HG03097 (cell line): ENCODE measurements at regions not wholly inside any gene's neighbourhood (a gene's known extent, or its start where the extent isn't known, plus 50 kb on each side); places are given as distances from the start of the nearest gene placed in this dataset.

Source experiments
- ATAC-seq: cut with Tn5 transposase; IDR thresholded peaks from one replicate; pipeline ENCODE4 v1.9.1; 2021; ENCODE audit not compliant: unreplicated experiment, low FRiP score

- no peak for ATAC-seq
Measured at GRCh38 chr2:48098539-48098938, 192.2 kb upstream of the FBXO11 start.

- ATAC-seq: no peak
Measured at GRCh38 chr2:48104418-48104817, 198.1 kb upstream of the FBXO11 start.

GRCh38 chr2:48105848-48106247 lies 199.6 kb upstream of the FBXO11 start:
- ATAC-seq: no peak

- no peak for ATAC-seq
Measured at GRCh38 chr2:48107326-48107925, 201.1 kb upstream of the FBXO11 start.

- no peak for ATAC-seq
Measured at GRCh38 chr2:48108455-48108854, 202.2 kb upstream of the FBXO11 start.

DNA sequence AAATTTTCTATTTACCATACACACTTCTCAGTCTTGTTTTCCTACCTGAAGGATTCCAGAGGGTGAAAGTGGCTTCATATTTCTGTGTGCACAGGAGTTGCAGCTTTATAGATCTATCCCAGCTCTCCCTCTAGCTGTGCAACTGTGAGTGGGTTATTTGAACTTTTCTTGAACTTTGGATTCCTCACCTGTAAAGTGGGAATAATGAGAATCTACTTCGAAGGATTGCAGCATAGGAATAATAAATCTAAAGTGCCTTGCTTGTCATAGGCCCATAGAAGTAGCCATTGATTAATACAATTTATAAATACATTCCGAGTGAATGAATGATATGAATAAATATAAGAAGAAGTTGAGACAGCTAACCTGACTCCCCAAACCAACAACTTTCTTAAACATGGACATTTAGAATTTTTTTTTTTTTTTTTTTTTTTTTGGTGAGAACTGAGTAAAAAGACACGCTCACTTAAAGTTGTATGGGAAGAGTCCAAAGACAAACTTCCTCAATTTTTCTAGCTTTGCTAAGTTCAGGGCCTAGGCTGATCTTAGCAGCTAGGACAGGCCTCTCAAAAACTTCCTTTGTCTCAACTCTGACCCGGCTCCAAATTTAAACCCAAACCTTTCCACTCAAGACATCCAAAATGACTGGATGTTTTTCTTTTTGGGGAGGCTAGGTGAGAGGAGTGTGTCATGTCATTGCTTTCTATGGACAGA lies 203.3 kb upstream of the FBXO11 start:
- no peak for ATAC-seq

GRCh38 chr2:48110492-48110891 lies 204.0 kb upstream of the FOXN2 start:
- ATAC-seq: no peak

DNA sequence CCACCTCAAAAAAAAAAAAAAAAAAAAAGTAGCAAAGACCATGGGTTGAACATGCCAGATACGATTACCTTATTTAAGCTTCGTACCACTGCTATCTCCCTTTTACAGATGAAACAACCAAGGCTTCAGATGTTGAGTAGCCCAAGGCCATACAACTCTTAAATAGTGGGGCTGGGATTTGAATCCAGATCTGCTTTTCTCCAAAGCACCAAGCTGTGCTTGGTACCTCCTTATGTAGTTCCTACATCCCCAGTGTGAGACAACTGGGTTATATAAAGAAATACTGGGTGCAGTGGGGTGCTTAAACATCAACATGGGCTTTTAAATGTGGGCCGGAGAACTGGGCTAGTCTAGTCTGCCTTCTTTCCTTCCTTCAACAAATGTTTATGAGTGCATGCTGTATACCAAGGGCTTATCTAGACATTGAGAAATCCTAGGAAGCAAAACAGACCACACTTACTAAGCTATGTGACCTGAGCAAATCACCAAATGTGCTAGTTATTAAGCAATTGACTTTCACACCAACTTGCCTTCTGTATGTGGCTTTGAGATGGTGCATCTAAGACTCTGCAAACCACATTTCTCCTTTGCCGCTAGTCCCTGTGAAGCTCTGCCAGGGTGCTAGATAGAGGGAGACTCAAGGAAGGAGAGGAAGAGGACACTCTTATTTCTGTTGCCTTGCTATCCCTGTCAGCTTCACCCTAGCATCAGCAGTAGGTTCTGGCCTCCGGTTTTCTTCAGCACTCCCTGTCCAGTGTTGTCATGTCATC lies 201.4 kb upstream of the FOXN2 start:
- ATAC-seq: no peak

- peak; percentile 29 for ATAC-seq
Measured at GRCh38 chr2:48113767-48114166, 200.7 kb upstream of the FOXN2 start.

DNA sequence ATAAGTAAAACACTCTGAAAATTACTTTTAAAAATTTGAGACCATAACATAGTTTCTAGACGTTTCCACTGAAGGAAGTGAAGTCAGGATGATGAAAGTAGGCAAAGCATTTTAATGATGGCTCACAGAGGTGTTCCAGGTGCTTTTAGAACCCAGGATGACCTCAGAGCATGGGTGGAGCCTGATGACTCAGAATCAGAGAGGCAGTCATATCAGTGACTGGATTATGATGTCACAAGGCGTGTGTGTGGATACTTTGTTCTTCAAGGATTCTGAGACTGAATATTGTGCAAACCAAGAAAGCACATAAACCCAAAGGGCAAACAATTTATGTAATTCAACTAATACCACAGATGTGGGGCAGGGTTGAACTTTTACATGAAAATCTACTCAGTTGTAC lies 200.2 kb upstream of the FOXN2 start:
- peak; percentile 38 for ATAC-seq

GRCh38 chr2:48116497-48116896 lies 198.0 kb upstream of the FOXN2 start:
- ATAC-seq: no peak

DNA sequence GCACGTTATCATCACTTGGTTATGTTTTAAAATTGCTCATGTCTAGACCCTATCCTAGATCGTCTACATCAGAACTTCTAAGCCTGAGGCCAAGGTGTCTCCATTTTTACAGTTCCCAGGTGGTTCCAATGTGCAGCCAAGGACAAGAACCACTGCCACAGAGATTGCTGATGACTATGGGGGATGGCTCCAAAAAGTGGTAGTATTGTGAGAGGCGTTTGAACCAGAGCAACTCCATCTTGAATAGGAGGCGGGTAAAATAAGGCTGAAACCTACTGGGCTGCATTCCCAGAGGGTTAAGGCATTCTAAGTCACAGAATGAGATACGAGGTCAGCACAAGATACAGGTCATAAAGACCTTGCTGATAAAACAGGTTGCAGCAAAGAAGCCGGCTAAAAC lies 195.6 kb upstream of the FOXN2 start:
- no peak for ATAC-seq

DNA sequence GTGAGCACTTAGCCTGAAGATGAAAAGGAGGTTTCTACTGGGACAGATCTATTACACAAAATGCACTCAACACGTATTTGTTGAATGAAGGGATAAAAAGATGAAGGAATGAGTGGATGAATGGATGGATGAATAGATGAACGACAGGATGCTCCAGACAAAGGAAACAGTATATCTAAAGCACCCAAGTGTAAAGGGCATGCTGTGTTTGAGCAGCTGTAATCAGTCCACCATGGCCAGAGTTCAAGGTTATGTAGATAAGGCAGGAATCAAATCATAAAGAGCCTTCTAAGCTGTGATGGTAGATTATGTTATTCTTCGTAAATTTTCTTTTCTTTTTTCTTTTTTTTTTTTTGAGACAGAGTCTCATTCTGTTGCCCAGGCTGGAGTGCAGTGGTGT lies 194.4 kb upstream of the FOXN2 start:
- no peak for ATAC-seq

GRCh38 chr2:48120759-48121242 lies 193.7 kb upstream of the FOXN2 start:
- no peak for ATAC-seq

DNA sequence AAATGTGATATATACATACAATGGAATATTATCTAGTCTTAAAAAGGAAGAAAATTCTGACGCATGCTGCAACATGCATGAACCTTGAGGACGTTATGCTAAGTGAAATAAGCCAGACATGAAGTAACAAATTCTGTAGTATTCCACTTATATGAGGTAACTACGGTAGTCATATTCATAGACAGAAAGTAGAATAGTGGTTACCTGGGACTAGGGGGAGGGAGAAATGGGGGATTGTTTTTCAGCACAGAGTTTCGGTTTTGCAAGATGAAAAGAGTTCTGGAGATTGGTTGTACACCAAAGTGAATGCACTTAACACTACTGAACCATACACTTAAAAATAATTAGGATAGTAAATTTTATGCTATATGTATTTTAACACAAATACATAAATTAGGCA lies 192.3 kb upstream of the FOXN2 start:
- ATAC-seq: no peak

GRCh38 chr2:48124592-48124991 lies 189.9 kb upstream of the FOXN2 start:
- no peak for ATAC-seq

DNA sequence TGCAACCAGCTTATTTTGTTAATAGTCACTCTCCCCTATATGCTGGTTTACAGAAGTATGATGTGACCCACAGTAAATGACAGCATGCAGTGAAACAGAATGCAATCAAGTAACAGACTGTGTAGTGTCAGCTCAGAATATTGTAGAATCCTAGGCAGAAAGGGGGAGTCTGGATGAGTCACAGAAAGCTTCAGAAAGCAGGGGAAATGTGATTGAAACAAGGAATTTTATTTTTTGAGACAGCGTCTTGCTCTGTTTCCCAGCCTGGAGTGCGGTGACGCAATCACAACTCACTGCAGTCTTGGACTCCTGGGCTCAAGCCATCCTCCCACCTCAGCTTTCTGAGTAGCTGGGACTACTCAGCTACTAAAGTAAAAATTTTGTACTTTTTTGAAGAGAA lies 188.3 kb upstream of the FOXN2 start:
- no peak for ATAC-seq

GRCh38 chr2:48127612-48128191 lies 186.8 kb upstream of the FOXN2 start:
- no peak for ATAC-seq

DNA sequence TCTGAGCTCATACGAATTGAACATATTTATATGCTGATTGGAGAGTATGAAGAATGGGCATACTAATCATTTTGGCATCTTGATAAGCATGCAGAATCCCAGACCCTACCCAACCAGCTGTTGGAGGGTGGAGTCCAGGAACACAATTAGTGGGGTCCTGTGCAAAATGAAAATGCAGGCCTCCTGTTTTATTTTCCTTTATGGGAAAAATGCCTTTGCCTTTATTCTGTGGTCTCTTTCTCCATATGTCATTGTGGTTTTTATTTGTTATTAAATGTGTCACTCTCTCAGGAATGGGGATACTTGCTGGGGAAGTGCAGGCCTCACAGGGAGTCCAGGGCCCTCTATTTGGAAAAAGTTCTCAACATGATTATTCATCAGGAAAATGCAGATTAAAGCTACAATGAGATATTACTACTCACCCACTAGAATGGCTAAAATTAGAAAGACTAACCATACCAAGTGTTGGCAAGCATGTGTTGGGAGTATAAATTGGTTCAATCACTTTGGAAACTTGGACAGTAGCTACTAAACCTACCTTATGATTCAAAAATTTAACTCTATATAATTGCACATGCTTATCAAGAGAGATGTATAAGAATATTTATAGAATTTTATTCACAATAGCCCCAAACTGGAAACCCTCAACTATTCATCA lies 185.1 kb upstream of the FOXN2 start:
- no peak for ATAC-seq

GRCh38 chr2:48131539-48132270 lies 182.8 kb upstream of the FOXN2 start:
- no peak for ATAC-seq
